ENCODE measurements at regions not wholly inside any gene's neighbourhood (a gene's known extent, or its start where the extent isn't known, plus 50 kb on each side); places are given as distances from the start of the nearest gene placed in this dataset.

DNA sequence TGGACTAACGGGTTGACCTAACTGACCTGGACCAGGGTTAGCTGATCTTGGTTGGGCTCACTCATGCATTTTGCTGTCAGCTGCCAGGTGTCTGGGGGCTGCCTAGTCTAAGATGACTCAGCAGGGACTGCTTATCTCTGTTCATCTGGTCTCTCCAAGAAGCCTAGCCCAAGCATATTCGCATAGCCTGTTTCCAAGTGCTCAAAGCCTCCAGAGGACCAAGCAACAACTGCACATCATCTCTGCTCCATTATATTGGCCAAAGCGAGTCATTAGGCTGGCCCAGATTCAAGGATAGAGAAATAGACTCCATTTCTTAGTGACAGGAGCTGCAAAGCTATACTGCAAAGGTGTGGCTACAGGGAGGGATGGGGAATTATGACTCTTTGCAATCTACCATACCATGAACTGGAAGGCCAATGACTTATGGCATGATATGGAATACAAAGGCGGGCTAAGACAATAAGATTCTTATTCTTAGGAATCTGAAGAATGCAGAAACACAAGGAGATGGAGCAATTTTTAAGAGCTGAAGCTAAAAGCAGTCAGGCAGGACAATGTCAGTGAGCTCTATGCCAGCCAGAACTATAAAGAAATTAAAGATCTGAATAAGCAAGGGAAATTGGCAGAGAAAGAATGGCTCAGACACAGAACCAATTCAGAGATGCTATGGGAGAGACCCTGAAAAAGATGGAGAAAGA, 194.6 kb upstream of the FSCB start:
- H3K27me3 Mint-ChIP-seq, result no peaks in the 10 kb centered on the region
- peaks cover 2% of the 10 kb centered on the region for H3K9me3 Mint-ChIP-seq (ENCODE audit: low read depth)
- no peak overlapping the region for H3K27ac Mint-ChIP-seq
- peaks cover 2% of the 10 kb centered on the region for H3K36me3 Mint-ChIP-seq
- no peak overlapping the region for H3K4me3 Mint-ChIP-seq
- H3K4me1 Mint-ChIP-seq (ENCODE audit: low read depth), result no peaks in the 10 kb centered on the region

- H3K4me1 Mint-ChIP-seq (ENCODE audit: low read depth), result no peaks in the 10 kb centered on the region
- H3K36me3 Mint-ChIP-seq, result peaks cover 2% of the 10 kb centered on the region
- no peaks in the 10 kb centered on the region for H3K27me3 Mint-ChIP-seq
- H3K9me3 Mint-ChIP-seq (ENCODE audit: low read depth), result peaks cover 3% of the 10 kb centered on the region
- no peak overlapping the region for H3K4me3 Mint-ChIP-seq
- H3K27ac Mint-ChIP-seq, result no peak overlapping the region
These were observed 193.6 kb upstream of the FSCB start for GRCh38 chr14:44700694-44701093.

DNA sequence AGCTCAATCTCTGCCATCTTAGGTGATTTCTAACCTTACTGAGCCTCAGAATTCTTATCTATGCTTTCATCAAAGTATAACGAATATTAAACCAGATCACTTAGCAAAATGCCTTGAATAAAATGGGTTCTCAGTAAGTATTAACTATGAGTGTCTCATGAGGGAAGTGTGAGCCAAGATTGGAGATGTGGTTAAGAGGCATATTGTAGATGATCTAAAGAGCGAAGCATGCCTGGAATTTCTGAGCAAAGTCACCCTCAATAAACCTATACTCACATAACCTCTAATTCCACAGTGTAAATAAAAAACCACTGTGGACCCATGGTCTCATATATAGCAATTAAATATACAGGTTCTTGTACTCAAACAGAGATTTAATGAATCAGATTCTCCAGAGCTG, 193.1 kb upstream of the FSCB start:
- H3K9me3 Mint-ChIP-seq (ENCODE audit: low read depth), result peaks cover 3% of the 10 kb centered on the region
- H3K4me1 Mint-ChIP-seq (ENCODE audit: low read depth), result no peaks in the 10 kb centered on the region
- H3K27me3 Mint-ChIP-seq, result no peaks in the 10 kb centered on the region
- H3K36me3 Mint-ChIP-seq, result peaks cover 2% of the 10 kb centered on the region
- H3K4me3 Mint-ChIP-seq, result no peak overlapping the region
- no peak overlapping the region for H3K27ac Mint-ChIP-seq

- no peaks in the 10 kb centered on the region for H3K4me1 Mint-ChIP-seq (ENCODE audit: low read depth)
- no peak overlapping the region for H3K4me3 Mint-ChIP-seq
- peaks cover 2% of the 10 kb centered on the region for H3K36me3 Mint-ChIP-seq
- no peak overlapping the region for H3K27ac Mint-ChIP-seq
- no peaks in the 10 kb centered on the region for H3K27me3 Mint-ChIP-seq
- peaks cover 3% of the 10 kb centered on the region for H3K9me3 Mint-ChIP-seq (ENCODE audit: low read depth)
These were observed 192.3 kb upstream of the FSCB start for GRCh38 chr14:44699391-44699790.

GRCh38 chr14:44669496-44669895, 162.4 kb upstream of the FSCB start:
- Mint-ChIP-seq H3K27ac (no peak overlapping the region), H3K4me3 (no peak overlapping the region), H3K27me3 (peaks cover 5% of the 10 kb centered on the region)

DNA sequence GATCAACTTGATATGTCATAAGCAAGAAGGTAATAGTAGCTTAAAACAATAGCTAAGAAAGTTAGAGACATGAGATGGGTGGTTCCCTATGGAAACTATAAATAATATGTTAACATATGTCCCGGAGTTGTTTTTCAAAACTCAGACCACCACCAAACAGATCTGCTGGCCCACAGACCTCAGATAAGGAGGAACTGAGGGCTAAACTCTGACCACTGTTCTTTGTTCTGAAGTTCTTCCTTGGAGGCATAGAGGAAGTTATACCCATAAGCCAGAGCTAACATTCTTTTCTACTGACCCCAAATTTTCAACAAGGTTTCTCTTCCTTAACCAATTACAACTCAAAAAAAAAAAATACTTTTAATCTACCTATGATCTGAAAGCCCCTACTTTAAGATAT, 156.1 kb upstream of the FSCB start:
- Mint-ChIP-seq H3K9me3 (ENCODE audit: low read depth) (no peaks in the 10 kb centered on the region), H3K27ac (peak overlapping the region; percentile 41), H3K36me3 (no peaks in the 10 kb centered on the region), H3K4me1 (ENCODE audit: low read depth) (peaks cover 19% of the 10 kb centered on the region), H3K27me3 (no peaks in the 10 kb centered on the region), H3K4me3 (no peak overlapping the region)

More at GRCh38 chr14:44669496-44669895, 162.4 kb upstream of the FSCB start:
- H3K4me1 Mint-ChIP-seq (ENCODE audit: low read depth), result no peaks in the 10 kb centered on the region
- peaks cover 9% of the 10 kb centered on the region for H3K9me3 Mint-ChIP-seq (ENCODE audit: low read depth)
- peaks cover 2% of the 10 kb centered on the region for H3K36me3 Mint-ChIP-seq

DNA sequence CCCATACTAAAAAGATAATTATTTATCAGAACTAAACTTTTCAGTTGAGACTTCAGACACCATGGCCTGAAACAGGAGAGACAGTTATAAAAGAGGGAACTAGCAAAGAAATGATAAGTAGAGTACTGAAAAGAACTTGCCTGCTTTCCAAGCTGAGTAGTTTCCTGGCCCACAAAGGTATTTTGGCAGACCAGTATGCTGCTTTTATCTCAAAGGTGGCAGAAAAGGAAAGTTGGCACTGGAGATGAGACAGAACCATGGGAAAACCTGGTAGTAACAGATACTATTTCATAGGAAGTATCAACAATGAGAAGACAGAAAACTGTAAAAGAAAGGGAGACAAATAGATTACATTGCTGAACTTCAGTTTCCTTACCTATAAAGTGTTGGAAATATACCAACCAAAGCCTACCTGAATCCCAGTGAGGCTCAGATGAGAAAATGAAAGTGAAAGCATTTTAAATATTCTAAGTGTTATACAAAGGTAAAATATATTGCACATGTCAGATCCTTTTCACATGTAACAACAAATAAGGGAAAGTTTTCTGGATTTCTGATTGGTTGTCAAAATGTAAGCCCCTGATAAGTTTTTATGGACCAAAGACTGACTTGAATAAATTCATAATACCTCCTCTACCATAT, 155.3 kb upstream of the FSCB start:
- Mint-ChIP-seq H3K27me3 (no peaks in the 10 kb centered on the region), H3K4me3 (peak overlapping the region; percentile 46), H3K9me3 (ENCODE audit: low read depth) (no peaks in the 10 kb centered on the region), H3K36me3 (no peaks in the 10 kb centered on the region), H3K27ac (peak overlapping the region; percentile 41), H3K4me1 (ENCODE audit: low read depth) (peaks cover 19% of the 10 kb centered on the region)

- Mint-ChIP-seq H3K27ac (no peak overlapping the region), H3K36me3 (no peaks in the 10 kb centered on the region), H3K4me1 (ENCODE audit: low read depth) (peaks cover 14% of the 10 kb centered on the region), H3K4me3 (no peak overlapping the region), H3K27me3 (no peaks in the 10 kb centered on the region), H3K9me3 (ENCODE audit: low read depth) (no peaks in the 10 kb centered on the region)
These were observed 151.3 kb upstream of the FSCB start for GRCh38 chr14:44658389-44658696.

DNA sequence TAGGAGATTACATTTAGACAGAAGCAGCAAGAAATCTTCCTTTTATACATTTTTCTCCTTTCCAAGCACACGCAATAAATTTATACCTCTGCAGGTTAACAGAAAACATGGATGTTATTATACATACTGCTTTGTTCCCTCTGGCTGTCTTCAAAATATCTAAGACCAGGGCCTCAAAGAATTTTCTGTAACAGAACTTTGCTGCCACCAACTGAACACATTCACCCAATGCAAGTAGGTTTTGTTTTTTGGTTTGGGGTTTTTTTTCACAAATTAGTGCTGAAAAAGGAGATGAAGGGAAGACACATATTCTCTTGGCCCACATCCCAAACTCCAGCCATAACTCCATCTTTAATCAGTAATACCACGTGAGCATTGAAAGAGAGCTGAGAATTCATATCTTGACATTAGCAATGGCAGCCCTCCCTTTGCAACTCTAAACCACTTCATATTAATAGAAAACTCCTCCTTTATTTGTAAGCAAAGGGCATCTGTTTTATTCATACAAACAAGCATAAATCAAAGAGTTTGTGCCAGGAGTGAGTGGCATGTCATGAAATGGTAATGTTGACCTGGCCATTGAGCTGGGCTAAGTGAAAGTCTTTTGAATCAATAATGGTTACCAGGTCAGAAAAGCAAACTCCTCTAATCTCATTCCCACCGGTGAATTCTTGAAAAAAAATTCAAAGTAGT, 150.8 kb upstream of the FSCB start:
- H3K36me3 Mint-ChIP-seq, result no peaks in the 10 kb centered on the region
- H3K4me1 Mint-ChIP-seq (ENCODE audit: low read depth), result peaks cover 9% of the 10 kb centered on the region
- H3K4me3 Mint-ChIP-seq, result no peak overlapping the region
- H3K27me3 Mint-ChIP-seq, result no peaks in the 10 kb centered on the region
- H3K27ac Mint-ChIP-seq, result no peak overlapping the region
- no peaks in the 10 kb centered on the region for H3K9me3 Mint-ChIP-seq (ENCODE audit: low read depth)

- H3K9me3 Mint-ChIP-seq (ENCODE audit: low read depth), result no peaks in the 10 kb centered on the region
- H3K4me1 Mint-ChIP-seq (ENCODE audit: low read depth), result peaks cover 3% of the 10 kb centered on the region
- no peak overlapping the region for H3K4me3 Mint-ChIP-seq
- no peak overlapping the region for H3K27ac Mint-ChIP-seq
- H3K27me3 Mint-ChIP-seq, result no peaks in the 10 kb centered on the region
- H3K36me3 Mint-ChIP-seq, result no peaks in the 10 kb centered on the region
These were observed 150.1 kb upstream of the FSCB start for GRCh38 chr14:44657203-44657602.

DNA sequence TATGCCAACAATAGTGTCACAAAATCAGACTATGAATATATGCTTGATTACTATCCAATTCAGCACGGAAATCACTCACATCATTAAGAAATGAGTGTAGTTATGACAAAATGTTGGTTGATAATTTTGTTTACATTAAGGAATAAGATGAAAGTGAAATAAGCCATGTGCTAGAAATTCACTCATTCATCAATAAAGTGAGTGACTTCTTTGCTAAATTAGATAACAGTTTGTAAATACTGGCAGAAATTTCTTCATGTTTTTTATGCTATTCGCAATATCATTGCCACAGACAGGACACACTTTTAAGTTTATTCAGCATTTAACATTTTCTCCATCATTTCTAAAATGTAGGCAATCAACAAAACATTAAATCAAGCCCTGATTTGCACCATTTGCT, 147.5 kb upstream of the FSCB start:
- H3K27me3 Mint-ChIP-seq, result no peaks in the 10 kb centered on the region
- no peaks in the 10 kb centered on the region for H3K4me1 Mint-ChIP-seq (ENCODE audit: low read depth)
- no peaks in the 10 kb centered on the region for H3K36me3 Mint-ChIP-seq
- H3K4me3 Mint-ChIP-seq, result no peak overlapping the region
- H3K27ac Mint-ChIP-seq, result no peak overlapping the region
- no peaks in the 10 kb centered on the region for H3K9me3 Mint-ChIP-seq (ENCODE audit: low read depth)

DNA sequence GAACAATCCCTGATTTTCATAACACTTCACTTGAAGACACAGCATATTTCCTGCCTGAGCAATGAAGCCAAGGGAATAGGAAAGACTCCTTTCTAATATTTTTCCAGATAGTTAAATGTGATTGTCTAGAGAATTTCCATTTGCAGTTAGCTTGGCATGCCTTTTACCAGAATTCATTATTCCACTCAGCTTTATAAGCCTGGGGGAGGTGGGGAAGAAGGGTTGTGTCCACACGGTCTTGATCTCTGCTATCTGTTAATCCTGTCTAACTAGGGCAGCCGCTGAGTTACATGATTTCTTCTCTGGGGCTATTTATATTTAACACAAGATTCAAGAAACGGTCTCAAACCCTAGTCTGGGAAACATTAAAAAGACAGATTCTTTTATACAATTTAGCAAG, 146.6 kb upstream of the FSCB start:
- Mint-ChIP-seq H3K36me3 (no peaks in the 10 kb centered on the region), H3K4me3 (no peak overlapping the region), H3K9me3 (ENCODE audit: low read depth) (no peaks in the 10 kb centered on the region), H3K27me3 (no peaks in the 10 kb centered on the region), H3K4me1 (ENCODE audit: low read depth) (no peaks in the 10 kb centered on the region), H3K27ac (no peak overlapping the region)

DNA sequence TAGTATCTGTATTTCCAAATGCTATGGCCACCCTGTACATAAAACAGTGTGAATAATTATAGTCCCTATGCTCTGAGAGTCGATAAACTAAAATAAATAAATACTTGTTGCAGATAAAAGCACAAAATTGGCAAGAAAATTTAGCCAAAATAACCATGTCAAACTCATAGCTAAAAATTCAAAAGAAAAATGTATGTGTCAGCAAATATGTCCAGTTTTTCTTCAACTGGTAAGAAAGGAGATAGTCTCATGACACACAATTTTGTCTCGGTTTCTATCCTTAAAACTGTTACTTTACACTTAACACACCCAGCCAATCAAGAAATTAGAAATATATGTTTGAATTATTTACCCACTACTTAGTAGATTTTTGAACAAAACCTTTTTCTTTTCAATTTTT, 145.6 kb upstream of the FSCB start:
- H3K27ac Mint-ChIP-seq, result no peak overlapping the region
- no peaks in the 10 kb centered on the region for H3K27me3 Mint-ChIP-seq
- H3K9me3 Mint-ChIP-seq (ENCODE audit: low read depth), result no peaks in the 10 kb centered on the region
- H3K4me3 Mint-ChIP-seq, result no peak overlapping the region
- H3K36me3 Mint-ChIP-seq, result no peaks in the 10 kb centered on the region
- no peaks in the 10 kb centered on the region for H3K4me1 Mint-ChIP-seq (ENCODE audit: low read depth)

DNA sequence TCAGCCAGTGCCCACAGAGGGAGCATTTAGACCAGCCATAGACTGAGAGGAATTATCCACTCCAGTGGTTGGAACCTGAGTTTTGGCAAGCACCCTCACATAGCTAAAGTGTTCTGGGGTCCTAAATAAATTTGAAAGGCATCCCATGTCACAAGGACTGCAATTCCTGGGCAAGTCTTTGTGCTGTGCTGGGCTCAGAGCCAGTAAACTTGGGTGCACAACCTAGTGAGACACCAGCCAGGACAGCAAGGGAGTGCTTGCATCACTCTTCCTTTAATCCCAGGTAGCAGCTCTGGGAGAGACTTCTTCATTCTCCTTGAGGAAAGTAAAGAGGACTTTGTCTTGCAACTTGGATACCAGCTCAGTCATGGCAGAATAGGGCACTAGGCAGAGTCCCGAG, 142.0 kb upstream of the FSCB start:
- Mint-ChIP-seq H3K9me3 (ENCODE audit: low read depth) (no peaks in the 10 kb centered on the region), H3K4me3 (no peak overlapping the region), H3K27ac (no peak overlapping the region), H3K4me1 (ENCODE audit: low read depth) (no peaks in the 10 kb centered on the region), H3K36me3 (no peaks in the 10 kb centered on the region), H3K27me3 (no peaks in the 10 kb centered on the region)

GRCh38 chr14:44640416-44640815, 133.3 kb upstream of the FSCB start:
- Mint-ChIP-seq H3K9me3 (ENCODE audit: low read depth) (no peaks in the 10 kb centered on the region), H3K27me3 (no peaks in the 10 kb centered on the region), H3K4me1 (ENCODE audit: low read depth) (no peaks in the 10 kb centered on the region), H3K27ac (no peak overlapping the region), H3K4me3 (no peak overlapping the region), H3K36me3 (no peaks in the 10 kb centered on the region)
